ENCODE measurements at regions not wholly inside any gene's neighbourhood (a gene's known extent, or its start where the extent isn't known, plus 50 kb on each side); places are given as distances from the start of the nearest gene placed in this dataset.

GRCh38 chr3:72537448-72537847 lies 310.8 kb downstream of the SHQ1 start:
- TF ChIP-seq RNF2 (IDR thresholded peaks at IDR 0.05; ENCODE audit: borderline replicate concordance, low read depth) (no peak), CBX8 (IDR thresholded peaks at IDR 0.05) (no peak), CHD2 (IDR thresholded peaks at IDR 0.05; ENCODE audit: low read length, partially characterized antibody) (no peak), NPAS2 (CRISPR knock-in tag; IDR thresholded peaks at IDR 0.05; ENCODE audit: borderline replicate concordance) (no peak), BHLHE40 (IDR thresholded peaks at IDR 0.05; ENCODE audit: low read depth, low read length) (no peak), HMGXB4 (CRISPR knock-in tag; IDR thresholded peaks at IDR 0.05; ENCODE audit: borderline replicate concordance) (no peak), CHD4 (IDR thresholded peaks at IDR 0.05; ENCODE audit: borderline replicate concordance) (no peak), PHF8 (IDR thresholded peaks at IDR 0.05; ENCODE audit: borderline replicate concordance, low read depth) (no peak), KDM5A (IDR thresholded peaks at IDR 0.05) (no peak), POLR2AphosphoS2 (conservative IDR thresholded peaks at IDR 0.05; ENCODE audit: low read length) (no peak)
- ChIA-PET CTCF (interaction anchor here (1.4 kb wide), 1 partner anchor 13 kb away, joined by 4 read pairs; no protein-coding TSS in a partner anchor), POLR2A (no interaction called here)
- 66% methylated on average over 6 of the region's 6 CpGs for WGBS (ENCODE audit: missing lambda C conversion rate)
- Histone ChIP-seq H3K4me2 (no peak overlapping the region), H3K9me3 (no peaks in the 10 kb centered on the region), H3K27ac (no peak overlapping the region), H3K4me1 (no peaks in the 10 kb centered on the region), H3K4me3 (no peak overlapping the region)
- ATAC-seq: no peak
- DNase-seq (ENCODE audit: low read depth in 1 of 2, low spot score in 1 of 2): no peak
- FAIRE-seq: no peak

GRCh38 chr3:72536878-72537267 lies 311.4 kb downstream of the SHQ1 start:
- Histone ChIP-seq H3K27ac (no peak overlapping the region), H3K9me3 (no peaks in the 10 kb centered on the region), H3K4me2 (no peak overlapping the region), H3K4me1 (no peaks in the 10 kb centered on the region), H3K4me3 (no peak overlapping the region)
- ATAC-seq (no peak), FAIRE-seq (no peak), DNase-seq (ENCODE audit: low read depth in 1 of 2, low spot score in 1 of 2) (no peak)
- POLR2A ChIA-PET: no interaction called here
- no peak for TF ChIP-seq RARB (CRISPR knock-in tag; IDR thresholded peaks at IDR 0.05)
- TF ChIP-seq KDM5A (IDR thresholded peaks at IDR 0.05): no peak
- 55% methylated on average over 8 of the region's 8 CpGs for WGBS (ENCODE audit: missing lambda C conversion rate)
- CTCF ChIA-PET: interaction anchor here (1.4 kb wide), 1 partner anchor 14 kb away, joined by 4 read pairs; no protein-coding TSS in a partner anchor

DNA sequence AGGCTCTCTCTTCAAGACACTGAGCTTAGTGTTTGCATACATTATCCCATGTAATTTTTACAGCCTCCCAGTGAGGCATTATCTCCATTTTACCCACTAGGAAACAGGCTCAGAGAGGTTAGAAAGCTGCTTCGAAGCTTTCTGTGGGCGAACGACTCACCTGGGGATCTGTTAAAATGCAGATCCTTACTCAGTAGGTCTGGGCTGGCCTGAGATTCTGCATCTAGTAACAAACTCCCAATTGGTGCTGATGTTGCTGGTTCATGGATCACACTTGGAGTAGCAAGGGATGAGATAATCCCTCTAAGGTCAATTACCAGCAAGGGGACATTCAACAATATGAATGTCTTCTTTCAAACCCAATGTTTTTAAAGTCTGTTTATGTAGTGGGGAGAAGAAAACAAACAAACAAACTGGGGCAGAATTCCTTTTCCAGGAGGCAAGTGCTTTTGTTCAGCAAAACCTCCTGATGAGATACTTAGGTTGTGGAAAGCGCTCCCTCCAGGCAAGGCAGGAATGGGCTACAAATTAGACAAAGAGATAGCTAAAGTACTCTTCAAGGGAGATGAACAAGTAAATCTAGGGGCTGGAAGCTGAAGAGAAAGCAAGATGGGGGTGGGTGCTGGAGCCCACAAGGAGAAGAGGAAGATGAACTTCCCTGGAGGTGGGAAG lies 311.9 kb downstream of the SHQ1 start:
- no peak for TF ChIP-seq NPAS2 (CRISPR knock-in tag; IDR thresholded peaks at IDR 0.05; ENCODE audit: borderline replicate concordance)
- TF ChIP-seq SMC3 (IDR thresholded peaks at IDR 0.05): no peak
- TF ChIP-seq ESRRA (IDR thresholded peaks at IDR 0.05; ENCODE audit: borderline replicate concordance, low read length): no peak
- TF ChIP-seq, protein P1, sequence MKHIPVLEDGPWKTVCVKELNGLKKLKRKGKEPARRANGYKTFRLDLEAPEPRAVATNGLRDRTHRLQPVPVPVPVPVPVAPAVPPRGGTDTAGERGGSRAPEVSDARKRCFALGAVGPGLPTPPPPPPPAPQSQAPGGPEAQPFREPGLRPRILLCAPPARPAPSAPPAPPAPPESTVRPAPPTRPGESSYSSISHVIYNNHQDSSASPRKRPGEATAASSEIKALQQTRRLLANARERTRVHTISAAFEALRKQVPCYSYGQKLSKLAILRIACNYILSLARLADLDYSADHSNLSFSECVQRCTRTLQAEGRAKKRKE (CRISPR knock-in tag; IDR thresholded peaks at IDR 0.05; ENCODE audit: low read depth): no peak
- Histone ChIP-seq H3K27ac (no peak overlapping the region), H3K4me1 (no peaks in the 10 kb centered on the region), H3K4me2 (no peak overlapping the region), H3K9me3 (no peaks in the 10 kb centered on the region), H3K4me3 (no peak overlapping the region)
- 76% methylated on average over 4 of the region's 4 CpGs for WGBS (ENCODE audit: missing lambda C conversion rate)
- ATAC-seq (no peak), FAIRE-seq (no peak), DNase-seq (ENCODE audit: low read depth in 1 of 2, low spot score in 1 of 2) (no peak)
- ChIA-PET POLR2A (no interaction called here), CTCF (no interaction called here)

GRCh38 chr3:72535772-72536171 lies 312.5 kb downstream of the SHQ1 start:
- H3K4me3 ChIP-seq: no peak overlapping the region
- FAIRE-seq: no peak
- no peak for ATAC-seq
- no peaks in the 10 kb centered on the region for H3K9me3 ChIP-seq
- DNase-seq (ENCODE audit: low read depth in 1 of 2, low spot score in 1 of 2): no peak
- H3K4me1 ChIP-seq: no peaks in the 10 kb centered on the region
- no peak for TF ChIP-seq KDM1A (IDR thresholded peaks at IDR 0.05; ENCODE audit: low read depth)
- TF ChIP-seq ESRRA (IDR thresholded peaks at IDR 0.05; ENCODE audit: borderline replicate concordance, low read length): no peak
- TF ChIP-seq ELK1 (IDR thresholded peaks at IDR 0.05; ENCODE audit: low read depth, low read length): no peak
- TF ChIP-seq HEYL (CRISPR knock-in tag; IDR thresholded peaks at IDR 0.05): no peak
- TF ChIP-seq CHD2 (IDR thresholded peaks at IDR 0.05; ENCODE audit: low read length, partially characterized antibody): no peak
- no peak for TF ChIP-seq SREBF2 (IDR thresholded peaks at IDR 0.05)
- TF ChIP-seq, protein P2, sequence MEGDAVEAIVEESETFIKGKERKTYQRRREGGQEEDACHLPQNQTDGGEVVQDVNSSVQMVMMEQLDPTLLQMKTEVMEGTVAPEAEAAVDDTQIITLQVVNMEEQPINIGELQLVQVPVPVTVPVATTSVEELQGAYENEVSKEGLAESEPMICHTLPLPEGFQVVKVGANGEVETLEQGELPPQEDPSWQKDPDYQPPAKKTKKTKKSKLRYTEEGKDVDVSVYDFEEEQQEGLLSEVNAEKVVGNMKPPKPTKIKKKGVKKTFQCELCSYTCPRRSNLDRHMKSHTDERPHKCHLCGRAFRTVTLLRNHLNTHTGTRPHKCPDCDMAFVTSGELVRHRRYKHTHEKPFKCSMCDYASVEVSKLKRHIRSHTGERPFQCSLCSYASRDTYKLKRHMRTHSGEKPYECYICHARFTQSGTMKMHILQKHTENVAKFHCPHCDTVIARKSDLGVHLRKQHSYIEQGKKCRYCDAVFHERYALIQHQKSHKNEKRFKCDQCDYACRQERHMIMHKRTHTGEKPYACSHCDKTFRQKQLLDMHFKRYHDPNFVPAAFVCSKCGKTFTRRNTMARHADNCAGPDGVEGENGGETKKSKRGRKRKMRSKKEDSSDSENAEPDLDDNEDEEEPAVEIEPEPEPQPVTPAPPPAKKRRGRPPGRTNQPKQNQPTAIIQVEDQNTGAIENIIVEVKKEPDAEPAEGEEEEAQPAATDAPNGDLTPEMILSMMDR (IDR thresholded peaks at IDR 0.05): no peak
- no peak for TF ChIP-seq HOXA7 (CRISPR knock-in tag; IDR thresholded peaks at IDR 0.05)
- no peak for TF ChIP-seq EP300 (IDR thresholded peaks at IDR 0.05)
- TF ChIP-seq RNF2 (IDR thresholded peaks at IDR 0.05; ENCODE audit: borderline replicate concordance, low read depth): no peak
- no peak for TF ChIP-seq PHF8 (IDR thresholded peaks at IDR 0.05; ENCODE audit: borderline replicate concordance, low read depth)
- H3K27ac ChIP-seq: no peak overlapping the region
- 57% methylated on average over 7 of the region's 7 CpGs for WGBS (ENCODE audit: missing lambda C conversion rate)
- CTCF ChIA-PET: no interaction called here
- POLR2A ChIA-PET: no interaction called here
- H3K4me2 ChIP-seq: no peak overlapping the region
